Pancreas (tissue), 10 donors: ENCODE measurements at regions not wholly inside any gene's neighbourhood (a gene's known extent, or its start where the extent isn't known, plus 50 kb on each side); places are given as distances from the start of the nearest gene placed in this dataset.
A peak's percentile ranks its signal among the peaks of the same experiment; 100 is the strongest.

Source experiments
- ATAC-seq, 4 donors: fragments of 200-7000 bp; cut with Tn5 transposase; one replicate each; pipeline versions ENCODE4 v1.8.0 to v1.9.1; 2020; ENCODE audit warnings: mild to moderate bottlenecking in 4 of 4, moderate library complexity in 4 of 4
- DNase-seq, 6 donors: peaks; one replicate each; pipeline ENCODE4 v3.0.0-alpha.2; 2020
- FAIRE-seq: peaks from 2 replicates; lab custom pipeline; 2012; peaks lifted over from hg19 to GRCh38; lab: Jason Lieb, UNC
- H3K27ac ChIP-seq, 4 donors: fragments of 200-600 bp; sonication (generic); 1 replicate in 3 of 4; 2 replicates in 1 of 4; pipeline versions ENCODE4 v1.5.0 to v1.8.0; 2020
- H3K27me3 ChIP-seq, 4 donors: fragments of 200-600 bp; one replicate each; pipeline ENCODE4 v1.8.0; 2021
- H3K36me3 ChIP-seq, 3 donors: fragments of 200-600 bp; sonication (generic) in 1 of 3; one replicate each; pipeline versions ENCODE4 v1.5.0 to v1.8.0; 2020 to 2021
- H3K4me1 ChIP-seq, 3 donors: fragments of 200-600 bp; one replicate each; pipeline ENCODE4 v1.8.0; 2021
- H3K4me3 ChIP-seq, 4 donors: fragments of 200-600 bp; sonication (generic) in 2 of 4; one replicate each; pipeline versions ENCODE4 v1.5.0 to v1.8.0; 2020 to 2021
- H3K9me3 ChIP-seq, 4 donors: fragments of 200-600 bp; one replicate each; pipeline ENCODE4 v1.8.0; 2021
- WGBS, 2 donors: extraction: QIAGEN DNeasy Blood & Tissue Kit; methylation state at CpG; one replicate each; pipeline ENCODE4 v1.1.7; 2013; 5-methylcytosine and 5-hydroxymethylcytosine counted together
- intact Hi-C, 3 donors: fragments of 100-400 bp; cut with DNase I; formaldehyde crosslinking; loops; one replicate each; pipeline versions ENCODE4 v1.11.1 to v1.14.2; 2022
- TF ChIP-seq, protein P1 (sequence below), 4 donors: fragments of 200-600 bp; sonication (generic) in 3 of 4; IDR thresholded peaks; one replicate each; pipeline versions ENCODE4 v1.5.0 to v1.8.0; 2021; ENCODE audit warnings: antibody characterized with exemption in 4 of 4
- donor health status: healthy with polysubstance abuse.
- donor health status: DM: no; HTN: no; CAD: no; lungs with moderate emphysema.
- donor health status: DM: no; HTN: no; CAD: no.
- donor health status: control.
- donor health status: control.
- donor health status: Bipolar disorder and iron deficiency.
- donor health status: DM: yes; HTN: yes; CAD: no.
- donor health status: DM: no; HTN: no; CAD: no.
- donor health status: DM: no; HTN: no; CAD: no.
- donor health status: DM: yes; HTN: yes; CAD: no.

DNA sequence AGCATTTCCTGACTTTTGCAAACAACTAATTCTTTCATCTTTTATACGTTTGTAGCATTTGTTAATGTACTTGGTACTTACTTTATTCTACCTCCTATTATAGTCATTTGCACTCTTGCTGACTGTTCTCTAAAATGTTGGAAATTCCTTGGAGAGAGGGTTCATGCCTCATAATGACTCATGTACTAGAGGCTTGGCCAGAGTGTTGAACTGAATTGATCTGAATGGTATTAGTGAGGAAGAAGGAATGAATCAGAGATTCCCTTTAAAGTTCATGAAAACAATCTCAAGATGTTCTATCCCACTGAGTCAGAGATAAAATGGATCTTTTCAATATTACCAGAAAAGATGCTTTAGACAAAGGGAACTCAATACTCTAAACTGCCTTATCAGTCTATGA, 383.4 kb downstream of the SEC16B start:
- DNase-seq: no peak
- H3K4me3 ChIP-seq: no peak overlapping the region
- TF ChIP-seq, protein P1, sequence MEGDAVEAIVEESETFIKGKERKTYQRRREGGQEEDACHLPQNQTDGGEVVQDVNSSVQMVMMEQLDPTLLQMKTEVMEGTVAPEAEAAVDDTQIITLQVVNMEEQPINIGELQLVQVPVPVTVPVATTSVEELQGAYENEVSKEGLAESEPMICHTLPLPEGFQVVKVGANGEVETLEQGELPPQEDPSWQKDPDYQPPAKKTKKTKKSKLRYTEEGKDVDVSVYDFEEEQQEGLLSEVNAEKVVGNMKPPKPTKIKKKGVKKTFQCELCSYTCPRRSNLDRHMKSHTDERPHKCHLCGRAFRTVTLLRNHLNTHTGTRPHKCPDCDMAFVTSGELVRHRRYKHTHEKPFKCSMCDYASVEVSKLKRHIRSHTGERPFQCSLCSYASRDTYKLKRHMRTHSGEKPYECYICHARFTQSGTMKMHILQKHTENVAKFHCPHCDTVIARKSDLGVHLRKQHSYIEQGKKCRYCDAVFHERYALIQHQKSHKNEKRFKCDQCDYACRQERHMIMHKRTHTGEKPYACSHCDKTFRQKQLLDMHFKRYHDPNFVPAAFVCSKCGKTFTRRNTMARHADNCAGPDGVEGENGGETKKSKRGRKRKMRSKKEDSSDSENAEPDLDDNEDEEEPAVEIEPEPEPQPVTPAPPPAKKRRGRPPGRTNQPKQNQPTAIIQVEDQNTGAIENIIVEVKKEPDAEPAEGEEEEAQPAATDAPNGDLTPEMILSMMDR (IDR thresholded peaks at IDR 0.05): no peak
- 80 to 86% methylated on average over 1 of the region's 1 CpG for WGBS, 2 donors
- intact Hi-C loops: no loop called here
- ATAC-seq: peak in 1 of 4 donors; percentile 40
- no peaks in the 10 kb centered on the region for H3K9me3 ChIP-seq
- H3K4me1 ChIP-seq: no peaks in the 10 kb centered on the region
- FAIRE-seq: no peak
- no peak overlapping the region for H3K27ac ChIP-seq
- no peaks in the 10 kb centered on the region for H3K27me3 ChIP-seq
- no peaks in the 10 kb centered on the region for H3K36me3 ChIP-seq

DNA sequence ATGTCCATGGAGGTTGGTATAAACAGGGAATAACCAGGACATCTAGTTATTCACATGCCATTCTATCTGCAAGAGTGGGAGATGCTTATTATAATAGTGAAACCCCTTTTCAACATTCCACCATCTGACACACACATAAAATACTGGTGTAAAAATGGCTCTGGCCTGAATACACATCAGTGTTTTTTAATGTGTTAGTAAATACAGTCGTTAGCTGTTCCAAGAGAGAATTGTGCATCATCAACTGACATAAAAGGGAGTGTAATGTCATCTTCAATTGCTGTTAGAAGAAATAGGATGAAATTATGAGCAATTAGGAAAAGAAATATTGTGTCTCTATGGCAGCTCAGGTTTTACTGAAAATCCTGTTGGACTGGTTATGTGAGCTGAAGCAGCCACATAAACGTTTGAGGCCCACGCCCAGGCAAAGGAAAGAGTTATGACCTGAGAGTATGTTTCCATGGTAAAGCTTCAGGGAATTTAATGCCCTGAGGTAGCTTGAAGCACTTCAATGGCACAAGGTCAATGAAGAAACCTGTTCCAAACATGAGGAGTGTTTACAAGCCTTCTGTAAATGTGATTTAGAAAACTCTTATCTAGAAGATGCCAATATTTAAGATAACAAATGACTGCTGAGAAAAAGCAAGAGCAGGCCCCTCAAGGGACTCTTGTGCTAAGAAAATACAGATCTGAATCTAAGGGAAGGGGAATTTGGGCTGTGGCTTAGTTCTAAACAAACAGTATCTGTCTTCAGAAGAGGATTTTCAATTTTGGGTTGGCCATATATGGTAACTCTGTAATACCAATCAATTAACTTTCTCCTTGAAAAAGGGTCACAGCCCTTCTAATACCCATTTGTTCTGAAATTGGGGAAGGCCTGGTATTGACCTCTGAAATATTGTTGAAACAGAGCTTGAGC, 384.3 kb downstream of the SEC16B start:
- ATAC-seq: peak in 3 of 4 donors; percentile 36 to 57 (median 54)
- Histone ChIP-seq H3K4me3 (no peak overlapping the region), H3K27me3 (no peaks in the 10 kb centered on the region), H3K4me1 (no peaks in the 10 kb centered on the region), H3K27ac (no peak overlapping the region), H3K9me3 (no peaks in the 10 kb centered on the region), H3K36me3 (no peaks in the 10 kb centered on the region)
- intact Hi-C loops: no loop called here
- DNase-seq: no peak
- FAIRE-seq: peak; percentile 23
- 25 to 27% methylated on average over 3 of the region's 3 CpGs for WGBS, 2 donors
- TF ChIP-seq, protein P1 (IDR thresholded peaks at IDR 0.05): no peak

DNA sequence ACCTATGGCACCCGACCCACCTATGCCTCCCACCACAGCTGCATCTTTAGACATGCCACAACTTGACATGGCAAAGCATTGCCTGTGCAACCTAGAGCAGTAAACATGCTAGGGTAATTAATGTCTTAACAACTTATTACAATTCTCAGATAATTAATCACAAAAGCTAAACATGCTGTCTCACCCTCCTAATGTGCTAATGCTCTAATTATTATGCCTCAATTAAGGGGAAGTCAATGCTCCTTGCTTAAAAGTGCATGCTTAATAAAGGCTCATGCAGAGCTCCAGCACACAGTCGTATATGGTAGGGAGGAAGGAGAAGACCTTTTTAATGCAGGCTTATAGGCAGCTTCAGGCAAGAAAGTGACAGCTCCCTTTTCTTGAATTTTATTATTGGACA, 396.0 kb downstream of the SEC16B start:
- Histone ChIP-seq H3K36me3 (no peaks in the 10 kb centered on the region), H3K4me1 (peaks cover 0 to 6% (median 0%) of the 10 kb centered on the region in 3 donors), H3K27me3 (no peaks in the 10 kb centered on the region), H3K27ac (no peak overlapping the region), H3K4me3 (no peak overlapping the region), H3K9me3 (no peaks in the 10 kb centered on the region)
- TF ChIP-seq, protein P1 (IDR thresholded peaks at IDR 0.05): no peak
- no peak for DNase-seq
- no peak for FAIRE-seq
- intact Hi-C loops: no loop called here
- WGBS, 2 donors: 49 to 81% methylated on average over 2 of the region's 2 CpGs
- no peak for ATAC-seq

DNA sequence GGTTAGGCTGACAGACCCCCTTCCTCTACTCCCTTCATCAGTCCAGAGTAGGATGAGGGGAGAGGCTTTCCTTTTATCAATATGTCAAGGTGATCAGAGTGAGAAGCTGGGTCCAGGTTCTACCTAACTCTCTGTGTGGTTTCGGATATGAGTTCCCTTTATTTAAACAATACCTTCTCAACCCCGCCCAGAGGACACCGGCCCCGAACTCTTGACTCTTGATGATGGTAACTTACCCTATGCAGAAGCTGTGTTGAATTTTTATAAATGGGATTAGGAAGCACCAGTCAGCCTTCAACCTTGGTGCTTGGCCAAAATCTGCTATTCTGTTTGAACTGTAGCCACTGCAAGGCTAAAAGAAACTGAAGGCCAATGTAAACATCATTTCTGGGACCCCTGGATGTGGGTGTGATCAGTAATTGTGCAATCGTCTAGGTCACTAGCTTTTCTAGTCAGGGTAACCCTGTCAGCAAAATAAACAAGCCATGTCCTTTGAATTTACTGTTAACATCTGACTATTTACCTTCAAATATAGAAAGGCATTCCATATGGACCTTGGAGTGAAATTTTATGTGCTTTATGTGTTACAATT, 398.3 kb downstream of the SEC16B start:
- Histone ChIP-seq H3K27me3 (no peaks in the 10 kb centered on the region), H3K4me3 (no peak overlapping the region), H3K4me1 (peaks cover 0 to 6% (median 0%) of the 10 kb centered on the region in 3 donors), H3K36me3 (no peaks in the 10 kb centered on the region), H3K9me3 (no peaks in the 10 kb centered on the region), H3K27ac (no peak overlapping the region)
- TF ChIP-seq, protein P1 (IDR thresholded peaks at IDR 0.05): no peak
- ATAC-seq (no peak), FAIRE-seq (no peak), DNase-seq (peak in 1 of 6 donors; percentile 34)
- intact Hi-C loops: no loop called here
- WGBS, 2 donors: 51 to 61% methylated on average over 5 of the region's 5 CpGs
